ENCODE measurements at regions not wholly inside any gene's neighbourhood (a gene's known extent, or its start where the extent isn't known, plus 50 kb on each side); places are given as distances from the start of the nearest gene placed in this dataset.

GRCh38 chr1:112251766-112252506 lies 144.1 kb upstream of the CTTNBP2NL start:
- CTCF ChIA-PET (ENCODE audit: partially characterized antibody) = no interaction called here
- Mint-ChIP-seq H3K27ac (no peak overlapping the region), H3K9me3 (peaks cover 0 to 3% (median 0%) of the 10 kb centered on the region in 8 donors), H3K4me1 (no peaks in the 10 kb centered on the region), H3K36me3 (no peaks in the 10 kb centered on the region), H3K4me3 (no peak overlapping the region), H3K27me3 (peaks cover 12 to 19% of the 10 kb centered on the region in 2 donors)
- intact Hi-C loops (cut with micrococcal nuclease) = no loop called here
- Histone ChIP-seq H3K4me1 (ENCODE audit: insufficient read depth, low read length) (no peaks in the 10 kb centered on the region), H3K27ac (ENCODE audit: low read depth, low read length) (no peak overlapping the region), H3K36me3 (ENCODE audit: insufficient read depth, low read length) (no peaks in the 10 kb centered on the region), H3K27me3 (ENCODE audit: insufficient read depth, low read length) (no peaks in the 10 kb centered on the region), H3K9me3 (ENCODE audit: control insufficient read depth in 1 of 2, low read length in 2 of 2) (no peaks in the 10 kb centered on the region), H3K4me3 (ENCODE audit: low read length in 2 of 2) (no peak overlapping the region)
- POLR2A ChIA-PET (ENCODE audit: partially characterized antibody) = no interaction called here
- no peak for DNase-seq

GRCh38 chr1:112253366-112253765 lies 142.6 kb upstream of the CTTNBP2NL start:
- ChIA-PET POLR2A (ENCODE audit: partially characterized antibody) (no interaction called here), CTCF (ENCODE audit: partially characterized antibody) (no interaction called here)
- no peaks in the 10 kb centered on the region for H3K36me3 Mint-ChIP-seq
- no peaks in the 10 kb centered on the region for H3K9me3 ChIP-seq (ENCODE audit: control insufficient read depth in 1 of 2, low read length in 2 of 2)
- no peak overlapping the region for H3K27ac ChIP-seq (ENCODE audit: low read depth, low read length)
- H3K36me3 ChIP-seq (ENCODE audit: insufficient read depth, low read length) = no peaks in the 10 kb centered on the region
- no peak for DNase-seq
- intact Hi-C loops (cut with micrococcal nuclease) = no loop called here
- H3K27me3 Mint-ChIP-seq = peaks cover 18 to 25% of the 10 kb centered on the region in 2 donors
- peaks cover 0 to 3% (median 0%) of the 10 kb centered on the region in 8 donors for H3K9me3 Mint-ChIP-seq
- H3K27me3 ChIP-seq (ENCODE audit: insufficient read depth, low read length) = no peaks in the 10 kb centered on the region
- no peaks in the 10 kb centered on the region for H3K4me1 ChIP-seq (ENCODE audit: insufficient read depth, low read length)
- H3K27ac Mint-ChIP-seq = no peak overlapping the region
- no peaks in the 10 kb centered on the region for H3K4me1 Mint-ChIP-seq
- H3K4me3 ChIP-seq (ENCODE audit: low read length in 2 of 2) = no peak overlapping the region
- no peak overlapping the region for H3K4me3 Mint-ChIP-seq

GRCh38 chr1:112255080-112255479 lies 140.9 kb upstream of the CTTNBP2NL start:
- peaks cover 18 to 24% of the 10 kb centered on the region in 2 donors for H3K27me3 Mint-ChIP-seq
- H3K9me3 Mint-ChIP-seq = peaks cover 0 to 3% (median 0%) of the 10 kb centered on the region in 8 donors
- H3K4me3 ChIP-seq (ENCODE audit: low read length in 2 of 2) = no peak overlapping the region
- no peaks in the 10 kb centered on the region for H3K27me3 ChIP-seq (ENCODE audit: insufficient read depth, low read length)
- no peak overlapping the region for H3K27ac Mint-ChIP-seq
- H3K9me3 ChIP-seq (ENCODE audit: control insufficient read depth in 1 of 2, low read length in 2 of 2) = no peaks in the 10 kb centered on the region
- POLR2A ChIA-PET (ENCODE audit: partially characterized antibody) = no interaction called here
- CTCF ChIA-PET (ENCODE audit: partially characterized antibody) = no interaction called here
- no peaks in the 10 kb centered on the region for H3K4me1 Mint-ChIP-seq
- no peaks in the 10 kb centered on the region for H3K36me3 Mint-ChIP-seq
- H3K4me3 Mint-ChIP-seq = no peak overlapping the region
- no peaks in the 10 kb centered on the region for H3K36me3 ChIP-seq (ENCODE audit: insufficient read depth, low read length)
- intact Hi-C loops (cut with micrococcal nuclease) = no loop called here
- no peak overlapping the region for H3K27ac ChIP-seq (ENCODE audit: low read depth, low read length)
- H3K4me1 ChIP-seq (ENCODE audit: insufficient read depth, low read length) = no peaks in the 10 kb centered on the region
- DNase-seq = no peak

GRCh38 chr1:112256411-112256810 lies 139.6 kb upstream of the CTTNBP2NL start:
- Mint-ChIP-seq H3K27ac (no peak overlapping the region), H3K9me3 (peaks cover 0 to 3% (median 0%) of the 10 kb centered on the region in 8 donors), H3K4me1 (no peaks in the 10 kb centered on the region), H3K36me3 (no peaks in the 10 kb centered on the region), H3K27me3 (peaks cover 18 to 20% of the 10 kb centered on the region in 2 donors), H3K4me3 (no peak overlapping the region)
- ChIA-PET CTCF (ENCODE audit: partially characterized antibody) (no interaction called here), POLR2A (ENCODE audit: partially characterized antibody) (no interaction called here)
- Histone ChIP-seq H3K4me1 (ENCODE audit: insufficient read depth, low read length) (no peaks in the 10 kb centered on the region), H3K27ac (ENCODE audit: low read depth, low read length) (no peak overlapping the region), H3K36me3 (ENCODE audit: insufficient read depth, low read length) (no peaks in the 10 kb centered on the region), H3K4me3 (ENCODE audit: low read length in 2 of 2) (no peak overlapping the region), H3K9me3 (ENCODE audit: control insufficient read depth in 1 of 2, low read length in 2 of 2) (no peaks in the 10 kb centered on the region), H3K27me3 (ENCODE audit: insufficient read depth, low read length) (no peaks in the 10 kb centered on the region)
- no peak for DNase-seq
- intact Hi-C loops (cut with micrococcal nuclease) = no loop called here

- Mint-ChIP-seq H3K9me3 (peaks cover 0 to 2% (median 0%) of the 10 kb centered on the region in 8 donors), H3K4me1 (no peaks in the 10 kb centered on the region), H3K36me3 (no peaks in the 10 kb centered on the region), H3K4me3 (no peak overlapping the region), H3K27me3 (peaks cover 16 to 19% of the 10 kb centered on the region in 2 donors), H3K27ac (no peak overlapping the region)
- Histone ChIP-seq H3K36me3 (ENCODE audit: insufficient read depth, low read length) (no peaks in the 10 kb centered on the region), H3K4me3 (ENCODE audit: low read length in 2 of 2) (no peak overlapping the region), H3K27me3 (ENCODE audit: insufficient read depth, low read length) (no peaks in the 10 kb centered on the region), H3K27ac (ENCODE audit: low read depth, low read length) (no peak overlapping the region), H3K4me1 (ENCODE audit: insufficient read depth, low read length) (no peaks in the 10 kb centered on the region), H3K9me3 (ENCODE audit: control insufficient read depth in 1 of 2, low read length in 2 of 2) (no peaks in the 10 kb centered on the region)
- intact Hi-C loops (cut with micrococcal nuclease) = no loop called here
- ChIA-PET POLR2A (ENCODE audit: partially characterized antibody) (no interaction called here), CTCF (ENCODE audit: partially characterized antibody) (no interaction called here)
- no peak for DNase-seq
Observed at GRCh38 chr1:112257043-112257835, 138.8 kb upstream of the CTTNBP2NL start.

- Mint-ChIP-seq H3K27me3 (peaks cover 12 to 13% of the 10 kb centered on the region in 2 donors), H3K27ac (no peak overlapping the region), H3K36me3 (no peaks in the 10 kb centered on the region), H3K4me1 (no peaks in the 10 kb centered on the region), H3K9me3 (peaks cover 0 to 1% (median 0%) of the 10 kb centered on the region in 8 donors), H3K4me3 (no peak overlapping the region)
- DNase-seq = no peak
- intact Hi-C loops (cut with micrococcal nuclease) = no loop called here
- ChIA-PET CTCF (ENCODE audit: partially characterized antibody) (no interaction called here), POLR2A (ENCODE audit: partially characterized antibody) (no interaction called here)
- no peaks in the 10 kb centered on the region for H3K27me3 ChIP-seq (ENCODE audit: insufficient read depth, low read length)
- no peaks in the 10 kb centered on the region for H3K36me3 ChIP-seq (ENCODE audit: insufficient read depth, low read length)
- H3K4me1 ChIP-seq (ENCODE audit: insufficient read depth, low read length) = no peaks in the 10 kb centered on the region
- H3K4me3 ChIP-seq (ENCODE audit: low read length in 2 of 2) = no peak overlapping the region
- no peak overlapping the region for H3K27ac ChIP-seq (ENCODE audit: low read depth, low read length)
- no peaks in the 10 kb centered on the region for H3K9me3 ChIP-seq (ENCODE audit: control insufficient read depth in 1 of 2, low read length in 2 of 2)
Observed at GRCh38 chr1:112260699-112261098, 135.3 kb upstream of the CTTNBP2NL start.

- Mint-ChIP-seq H3K4me1 (no peaks in the 10 kb centered on the region), H3K27me3 (peaks cover 6 to 8% of the 10 kb centered on the region in 2 donors), H3K27ac (no peak overlapping the region), H3K36me3 (no peaks in the 10 kb centered on the region), H3K4me3 (no peak overlapping the region), H3K9me3 (no peaks in the 10 kb centered on the region)
- Histone ChIP-seq H3K27ac (ENCODE audit: low read depth, low read length) (no peak overlapping the region), H3K4me1 (ENCODE audit: insufficient read depth, low read length) (no peaks in the 10 kb centered on the region), H3K36me3 (ENCODE audit: insufficient read depth, low read length) (no peaks in the 10 kb centered on the region), H3K9me3 (ENCODE audit: control insufficient read depth in 1 of 2, low read length in 2 of 2) (no peaks in the 10 kb centered on the region), H3K4me3 (ENCODE audit: low read length in 2 of 2) (no peak overlapping the region), H3K27me3 (ENCODE audit: insufficient read depth, low read length) (no peaks in the 10 kb centered on the region)
- DNase-seq = no peak
- intact Hi-C loops (cut with micrococcal nuclease) = no loop called here
- CTCF ChIA-PET (ENCODE audit: partially characterized antibody) = no interaction called here
- POLR2A ChIA-PET (ENCODE audit: partially characterized antibody) = no interaction called here
Observed at GRCh38 chr1:112262316-112262715, 133.7 kb upstream of the CTTNBP2NL start.
